Testis (tissue), 2 donors: ENCODE measurements at regions not wholly inside any gene's neighbourhood (a gene's known extent, or its start where the extent isn't known, plus 50 kb on each side); places are given as distances from the start of the nearest gene placed in this dataset.

Source experiments
- CTCF ChIP-seq, 3 experiments: fragments of 450-650 bp in 2 of 3; fragments of 200-600 bp in 1 of 3; sonication (generic) in 1 of 3; IDR thresholded peaks; one replicate each; pipeline ENCODE4 v1.5.1; 2016 to 2019; ENCODE audit warnings: antibody characterized with exemption in 3 of 3, mild to moderate bottlenecking in 2 of 3, moderate library complexity in 1 of 3
- POLR2A ChIP-seq: fragments of 450-650 bp; IDR thresholded peaks from one replicate; pipeline ENCODE4 v1.6.1; 2017; ENCODE audit warnings: antibody characterized with exemption, mild to moderate bottlenecking, moderate library complexity

GRCh38 chr3:102796804-102797203 is 362.0 kb downstream of the ZPLD1 start:
- TF ChIP-seq POLR2A (no peak), CTCF (IDR thresholded peaks at IDR 0.05) (no peak)
